Esophagus muscularis mucosa (tissue), 4 donors: ENCODE measurements at regions not wholly inside any gene's neighbourhood (a gene's known extent, or its start where the extent isn't known, plus 50 kb on each side); places are given as distances from the start of the nearest gene placed in this dataset.

Experiments used
- CTCF ChIP-seq, 3 experiments: fragments of 200-600 bp in 2 of 3; fragments of 450-650 bp in 1 of 3; sonication (generic) in 2 of 3; IDR thresholded peaks; one replicate each; pipeline ENCODE4 v1.5.1; 2017 to 2019; ENCODE audit warnings: antibody characterized with exemption in 3 of 3, mild to moderate bottlenecking in 2 of 3, moderate library complexity in 1 of 3
- EP300 ChIP-seq: sonication (generic); formaldehyde crosslinking; IDR thresholded peaks from one replicate; pipeline ENCODE4 v1.6.1; 2017; ENCODE audit warnings: antibody characterized with exemption
- POLR2A ChIP-seq: fragments of 450-650 bp; IDR thresholded peaks from one replicate; pipeline ENCODE4 v1.6.1; 2017; ENCODE audit warnings: antibody characterized with exemption, moderate library complexity, mild to moderate bottlenecking, low read depth
- POLR2AphosphoS5 ChIP-seq, 2 donors: sonication (generic); formaldehyde crosslinking; IDR thresholded peaks; one replicate each; pipeline ENCODE4 v1.6.1; 2017; ENCODE audit warnings: antibody characterized with exemption in 2 of 2

GRCh38 chrX:121569609-121570008 lies 522.2 kb downstream of the GLUD2 start:
- TF ChIP-seq CTCF (IDR thresholded peaks at IDR 0.05) (no peak), POLR2A (no peak), EP300 (no peak), POLR2AphosphoS5 (IDR thresholded peaks at IDR 0.05) (no peak)
